ENCODE measurements at regions not wholly inside any gene's neighbourhood (a gene's known extent, or its start where the extent isn't known, plus 50 kb on each side); places are given as distances from the start of the nearest gene placed in this dataset.

DNA sequence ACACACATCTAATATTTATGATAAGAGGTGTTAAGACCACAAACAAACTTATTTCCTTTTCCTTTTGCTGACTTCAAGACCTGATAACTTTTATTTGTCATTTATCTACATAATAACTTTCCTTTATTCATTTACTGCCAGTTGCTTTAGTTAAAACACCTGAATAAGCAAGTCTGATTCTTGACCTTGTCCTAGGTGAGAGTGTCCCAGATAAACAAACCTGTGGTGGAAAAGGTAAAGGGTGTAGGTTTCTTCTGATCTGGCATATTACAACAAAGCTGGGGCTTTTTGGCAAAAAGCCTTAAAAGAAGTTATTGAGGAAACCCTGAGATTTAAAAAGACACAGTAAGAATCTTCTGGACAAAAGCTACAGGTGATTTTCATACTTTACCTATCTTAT, 191.5 kb downstream of the ZBBX start:
- CTCF ChIA-PET (ENCODE audit: partially characterized antibody) = no interaction called here
- no peak overlapping the region for H3K27ac Mint-ChIP-seq

DNA sequence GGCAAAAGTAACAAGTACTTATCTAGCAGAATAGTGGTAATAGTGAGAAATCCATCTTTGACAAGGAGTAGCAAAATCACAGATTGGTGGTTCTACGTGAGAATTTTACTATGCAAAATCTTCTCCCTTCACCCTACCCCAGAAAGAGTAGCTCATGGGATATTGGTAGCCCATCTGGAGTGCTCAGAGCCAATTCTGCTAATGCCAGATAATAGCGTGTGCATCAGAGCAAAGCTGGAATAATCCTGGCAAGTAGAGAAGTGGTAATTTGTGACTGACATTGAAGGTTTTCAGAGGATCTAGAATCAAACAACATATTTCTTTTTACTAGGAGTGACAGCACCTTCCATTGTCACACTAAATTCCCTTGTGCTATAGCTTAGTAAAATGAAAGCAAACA, 192.9 kb downstream of the ZBBX start:
- no peaks in the 10 kb centered on the region for H3K27me3 Mint-ChIP-seq
- intact Hi-C loops (cut with micrococcal nuclease) = no loop called here
- Histone ChIP-seq H3K4me1 (ENCODE audit: insufficient read depth, low read length) (no peaks in the 10 kb centered on the region), H3K36me3 (ENCODE audit: insufficient read depth, low read length) (no peaks in the 10 kb centered on the region), H3K9me3 (ENCODE audit: control insufficient read depth in 1 of 2, low read length in 2 of 2) (no peaks in the 10 kb centered on the region), H3K4me3 (ENCODE audit: low read length in 2 of 2) (no peak overlapping the region), H3K27me3 (ENCODE audit: insufficient read depth, low read length) (no peaks in the 10 kb centered on the region), H3K27ac (ENCODE audit: low read depth, low read length) (no peak overlapping the region)
- H3K4me3 Mint-ChIP-seq = no peak overlapping the region
- H3K9me3 Mint-ChIP-seq = peaks cover 0 to 9% (median 4%) of the 10 kb centered on the region in 8 donors
- CTCF ChIA-PET (ENCODE audit: partially characterized antibody) = no interaction called here
- H3K36me3 Mint-ChIP-seq = no peaks in the 10 kb centered on the region
- no peaks in the 10 kb centered on the region for H3K4me1 Mint-ChIP-seq
- POLR2A ChIA-PET (ENCODE audit: partially characterized antibody) = no interaction called here
- no peak overlapping the region for H3K27ac Mint-ChIP-seq
- DNase-seq = no peak

More for the DNA sequence above, 191.5 kb downstream of the ZBBX start:
- H3K27me3 ChIP-seq (ENCODE audit: insufficient read depth, low read length) = no peaks in the 10 kb centered on the region
- H3K36me3 ChIP-seq (ENCODE audit: insufficient read depth, low read length) = no peaks in the 10 kb centered on the region
- POLR2A ChIA-PET (ENCODE audit: partially characterized antibody) = no interaction called here
- no peaks in the 10 kb centered on the region for H3K4me1 ChIP-seq (ENCODE audit: insufficient read depth, low read length)
- no peak overlapping the region for H3K4me3 ChIP-seq (ENCODE audit: low read length in 2 of 2)
- no peaks in the 10 kb centered on the region for H3K4me1 Mint-ChIP-seq
- H3K36me3 Mint-ChIP-seq = no peaks in the 10 kb centered on the region
- H3K27me3 Mint-ChIP-seq = no peaks in the 10 kb centered on the region
- DNase-seq = no peak
- H3K27ac ChIP-seq (ENCODE audit: low read depth, low read length) = no peak overlapping the region
- no peak overlapping the region for H3K4me3 Mint-ChIP-seq
- intact Hi-C loops (cut with micrococcal nuclease) = no loop called here
- peaks cover 0 to 14% (median 4%) of the 10 kb centered on the region in 8 donors for H3K9me3 Mint-ChIP-seq
- H3K9me3 ChIP-seq (ENCODE audit: control insufficient read depth in 1 of 2, low read length in 2 of 2) = no peaks in the 10 kb centered on the region

DNA sequence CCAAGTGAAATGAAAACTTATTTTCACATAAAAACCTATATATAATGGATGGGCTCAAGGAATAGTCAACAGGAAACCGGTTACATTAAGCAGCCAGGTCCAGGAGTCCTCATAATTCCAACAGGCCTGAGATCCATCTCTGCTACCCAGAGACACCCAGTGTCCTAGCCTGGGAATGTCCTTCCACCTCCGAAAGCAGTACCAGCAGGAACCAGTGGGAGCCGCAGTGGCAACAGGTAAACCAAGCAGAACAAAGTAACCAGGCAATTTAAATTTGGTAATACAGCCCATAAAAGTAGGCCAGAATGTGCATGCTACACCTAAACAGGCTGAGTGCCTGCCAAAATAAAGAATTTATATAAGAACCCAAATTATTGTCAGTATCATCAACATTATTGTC, 195.6 kb downstream of the ZBBX start:
- H3K27me3 Mint-ChIP-seq = no peaks in the 10 kb centered on the region
- no peak overlapping the region for H3K4me3 ChIP-seq (ENCODE audit: low read length in 2 of 2)
- H3K9me3 Mint-ChIP-seq = peaks cover 0 to 5% (median under 1%) of the 10 kb centered on the region in 8 donors
- no peak overlapping the region for H3K4me3 Mint-ChIP-seq
- DNase-seq = no peak
- no peak overlapping the region for H3K27ac ChIP-seq (ENCODE audit: low read depth, low read length)
- H3K36me3 ChIP-seq (ENCODE audit: insufficient read depth, low read length) = no peaks in the 10 kb centered on the region
- no peaks in the 10 kb centered on the region for H3K4me1 ChIP-seq (ENCODE audit: insufficient read depth, low read length)
- H3K27me3 ChIP-seq (ENCODE audit: insufficient read depth, low read length) = no peaks in the 10 kb centered on the region
- intact Hi-C loops (cut with micrococcal nuclease) = no loop called here
- no peaks in the 10 kb centered on the region for H3K4me1 Mint-ChIP-seq
- H3K9me3 ChIP-seq (ENCODE audit: control insufficient read depth in 1 of 2, low read length in 2 of 2) = no peaks in the 10 kb centered on the region
- H3K36me3 Mint-ChIP-seq = no peaks in the 10 kb centered on the region
- ChIA-PET CTCF (ENCODE audit: partially characterized antibody) (no interaction called here), POLR2A (ENCODE audit: partially characterized antibody) (no interaction called here)
- H3K27ac Mint-ChIP-seq = no peak overlapping the region

DNA sequence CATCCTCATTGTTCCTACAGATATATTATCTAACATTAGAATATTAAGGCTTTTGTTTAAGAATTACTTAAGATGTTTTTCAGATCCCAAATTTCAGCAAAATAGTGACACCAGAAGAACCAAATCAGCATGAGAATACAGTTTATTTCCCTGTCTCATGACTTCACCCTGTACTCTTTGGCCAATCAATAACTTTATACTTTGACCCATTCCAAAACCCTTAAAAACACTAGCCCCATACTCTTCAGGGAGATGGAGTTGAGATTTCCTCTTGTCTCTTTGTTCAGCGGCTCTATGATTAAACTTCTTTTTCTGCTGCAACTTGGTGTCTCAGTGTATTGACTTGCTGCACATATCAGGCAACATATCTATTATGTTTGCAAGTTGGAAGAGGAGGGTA, 207.7 kb downstream of the ZBBX start:
- Histone ChIP-seq H3K36me3 (ENCODE audit: insufficient read depth, low read length) (no peaks in the 10 kb centered on the region), H3K27ac (ENCODE audit: low read depth, low read length) (no peak overlapping the region), H3K27me3 (ENCODE audit: insufficient read depth, low read length) (no peaks in the 10 kb centered on the region), H3K4me3 (ENCODE audit: low read length in 2 of 2) (no peak overlapping the region), H3K9me3 (ENCODE audit: control insufficient read depth in 1 of 2, low read length in 2 of 2) (no peaks in the 10 kb centered on the region), H3K4me1 (ENCODE audit: insufficient read depth, low read length) (no peaks in the 10 kb centered on the region)
- Mint-ChIP-seq H3K27ac (no peak overlapping the region), H3K27me3 (no peaks in the 10 kb centered on the region), H3K4me3 (no peak overlapping the region), H3K36me3 (no peaks in the 10 kb centered on the region), H3K4me1 (no peaks in the 10 kb centered on the region), H3K9me3 (peaks cover 4 to 15% (median 6%) of the 10 kb centered on the region in 8 donors)
- CTCF ChIA-PET (ENCODE audit: partially characterized antibody) = no interaction called here
- DNase-seq = no peak
- POLR2A ChIA-PET (ENCODE audit: partially characterized antibody) = no interaction called here
- intact Hi-C loops (cut with micrococcal nuclease) = no loop called here

DNA sequence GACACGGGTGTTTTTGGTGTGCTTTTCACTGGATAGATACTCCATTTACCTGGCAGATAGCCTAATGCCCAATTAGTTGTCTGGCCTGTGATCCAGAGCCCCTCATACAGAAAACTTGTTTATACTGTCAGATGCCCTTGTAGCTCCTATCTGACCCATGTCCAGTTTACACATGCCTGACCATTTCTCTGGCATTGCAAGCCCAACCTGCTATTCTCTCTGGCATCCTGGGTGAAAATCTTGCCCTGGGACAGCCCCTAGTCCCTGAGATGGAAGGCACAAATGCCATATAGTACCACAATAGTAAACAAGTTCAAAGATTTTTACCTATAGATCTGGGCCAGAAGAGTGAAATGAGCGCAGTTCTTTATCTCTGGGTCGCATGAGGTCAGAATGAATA, 212.6 kb downstream of the ZBBX start:
- Histone ChIP-seq H3K4me1 (ENCODE audit: insufficient read depth, low read length) (no peaks in the 10 kb centered on the region), H3K4me3 (ENCODE audit: low read length in 2 of 2) (no peak overlapping the region), H3K27me3 (ENCODE audit: insufficient read depth, low read length) (no peaks in the 10 kb centered on the region), H3K36me3 (ENCODE audit: insufficient read depth, low read length) (no peaks in the 10 kb centered on the region), H3K27ac (ENCODE audit: low read depth, low read length) (no peak overlapping the region), H3K9me3 (ENCODE audit: control insufficient read depth in 1 of 2, low read length in 2 of 2) (no peaks in the 10 kb centered on the region)
- intact Hi-C loops (cut with micrococcal nuclease) = no loop called here
- H3K27me3 Mint-ChIP-seq = no peaks in the 10 kb centered on the region
- no peak for DNase-seq
- no peak overlapping the region for H3K4me3 Mint-ChIP-seq
- CTCF ChIA-PET (ENCODE audit: partially characterized antibody) = no interaction called here
- H3K27ac Mint-ChIP-seq = no peak overlapping the region
- POLR2A ChIA-PET (ENCODE audit: partially characterized antibody) = no interaction called here
- H3K36me3 Mint-ChIP-seq = no peaks in the 10 kb centered on the region
- H3K4me1 Mint-ChIP-seq = no peaks in the 10 kb centered on the region
- peaks cover 0 to 4% (median under 1%) of the 10 kb centered on the region in 8 donors for H3K9me3 Mint-ChIP-seq

DNA sequence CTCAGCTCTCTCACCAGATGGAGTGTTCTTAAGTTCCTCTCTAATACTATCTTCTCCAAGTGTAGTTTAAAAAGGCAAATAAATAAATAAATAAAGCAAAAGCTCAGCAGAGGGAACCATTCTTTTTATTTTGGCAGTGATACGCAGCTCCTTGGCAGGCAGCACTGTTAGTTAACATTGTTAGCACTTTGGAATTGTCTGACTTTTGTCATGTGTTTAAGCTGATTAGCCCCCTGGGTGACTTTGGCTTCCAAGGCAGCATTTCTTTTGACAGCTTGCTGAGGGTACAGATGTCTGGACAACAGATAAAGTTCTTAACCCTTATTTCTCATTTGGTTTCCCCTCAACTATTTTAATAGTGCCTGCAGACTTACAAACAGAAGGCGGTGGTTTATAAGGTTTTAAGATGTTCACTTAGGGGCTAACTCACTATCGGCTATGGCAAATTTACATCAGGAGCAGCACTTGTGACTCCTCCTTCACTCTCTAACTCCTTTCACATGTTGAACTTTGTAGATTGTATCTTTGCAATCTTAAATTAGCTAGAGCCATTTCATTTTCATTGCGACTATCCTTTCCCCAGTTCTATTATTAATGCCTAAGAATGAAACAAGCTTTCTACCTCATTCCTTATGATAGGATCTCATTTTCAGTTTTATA, 213.4 kb downstream of the ZBBX start:
- intact Hi-C loops (cut with micrococcal nuclease) = no loop called here
- H3K4me1 ChIP-seq (ENCODE audit: insufficient read depth, low read length) = no peaks in the 10 kb centered on the region
- CTCF ChIA-PET (ENCODE audit: partially characterized antibody) = no interaction called here
- no peaks in the 10 kb centered on the region for H3K4me1 Mint-ChIP-seq
- no peak overlapping the region for H3K27ac ChIP-seq (ENCODE audit: low read depth, low read length)
- H3K27ac Mint-ChIP-seq = no peak overlapping the region
- no peak for DNase-seq
- H3K27me3 ChIP-seq (ENCODE audit: insufficient read depth, low read length) = no peaks in the 10 kb centered on the region
- peaks cover 0 to 2% (median 0%) of the 10 kb centered on the region in 8 donors for H3K9me3 Mint-ChIP-seq
- POLR2A ChIA-PET (ENCODE audit: partially characterized antibody) = no interaction called here
- no peaks in the 10 kb centered on the region for H3K9me3 ChIP-seq (ENCODE audit: control insufficient read depth in 1 of 2, low read length in 2 of 2)
- no peaks in the 10 kb centered on the region for H3K36me3 Mint-ChIP-seq
- H3K36me3 ChIP-seq (ENCODE audit: insufficient read depth, low read length) = no peaks in the 10 kb centered on the region
- H3K27me3 Mint-ChIP-seq = no peaks in the 10 kb centered on the region
- H3K4me3 ChIP-seq (ENCODE audit: low read length in 2 of 2) = no peak overlapping the region
- no peak overlapping the region for H3K4me3 Mint-ChIP-seq

DNA sequence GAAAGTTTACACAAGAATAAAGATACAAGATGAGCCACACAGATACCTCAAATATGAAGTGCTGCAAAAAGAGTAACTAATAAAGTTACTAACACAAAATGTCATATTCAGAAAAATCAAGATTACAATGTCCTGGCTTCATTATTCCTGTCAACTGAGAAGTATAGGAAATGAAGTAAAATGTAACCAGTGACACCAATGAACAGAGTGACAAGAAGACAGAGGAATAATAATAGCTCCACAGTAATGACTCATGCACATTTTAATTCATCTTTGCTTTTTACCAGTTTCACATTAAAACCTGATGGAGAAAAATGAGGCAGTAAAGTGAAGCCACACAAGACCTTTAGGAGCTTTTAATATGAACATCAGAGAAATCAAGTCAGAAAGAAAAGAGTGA, 214.1 kb downstream of the ZBBX start:
- ChIA-PET POLR2A (ENCODE audit: partially characterized antibody) (no interaction called here), CTCF (ENCODE audit: partially characterized antibody) (no interaction called here)
- H3K9me3 Mint-ChIP-seq = peaks cover 0 to 2% (median 0%) of the 10 kb centered on the region in 8 donors
- H3K27ac ChIP-seq (ENCODE audit: low read depth, low read length) = no peak overlapping the region
- H3K4me1 ChIP-seq (ENCODE audit: insufficient read depth, low read length) = no peaks in the 10 kb centered on the region
- intact Hi-C loops (cut with micrococcal nuclease) = no loop called here
- no peak for DNase-seq
- no peak overlapping the region for H3K4me3 ChIP-seq (ENCODE audit: low read length in 2 of 2)
- no peaks in the 10 kb centered on the region for H3K36me3 ChIP-seq (ENCODE audit: insufficient read depth, low read length)
- no peaks in the 10 kb centered on the region for H3K4me1 Mint-ChIP-seq
- no peaks in the 10 kb centered on the region for H3K9me3 ChIP-seq (ENCODE audit: control insufficient read depth in 1 of 2, low read length in 2 of 2)
- no peaks in the 10 kb centered on the region for H3K36me3 Mint-ChIP-seq
- H3K27ac Mint-ChIP-seq = no peak overlapping the region
- no peaks in the 10 kb centered on the region for H3K27me3 Mint-ChIP-seq
- H3K27me3 ChIP-seq (ENCODE audit: insufficient read depth, low read length) = no peaks in the 10 kb centered on the region
- H3K4me3 Mint-ChIP-seq = peak overlapping the region in 1 of 8 donors; percentile 27

DNA sequence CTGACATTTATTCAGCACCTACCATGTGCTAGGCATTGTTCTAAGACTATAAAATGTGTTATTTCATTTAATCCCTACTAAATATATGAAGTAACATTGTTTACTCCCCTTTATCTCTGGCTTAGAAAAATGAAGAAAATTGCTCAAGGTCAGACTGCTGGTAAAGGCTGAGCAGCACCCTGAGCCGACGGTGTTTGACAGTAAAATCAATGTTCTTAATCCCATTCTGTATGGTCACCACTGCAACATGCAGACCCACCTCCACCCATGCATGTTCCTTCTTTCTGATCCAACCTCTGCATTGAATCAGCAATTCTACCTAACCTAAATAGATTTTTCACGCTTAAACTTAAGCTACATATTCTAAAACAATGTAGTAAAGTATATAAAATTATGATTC, 216.5 kb downstream of the ZBBX start:
- H3K4me1 ChIP-seq (ENCODE audit: insufficient read depth, low read length) = no peaks in the 10 kb centered on the region
- H3K27me3 ChIP-seq (ENCODE audit: insufficient read depth, low read length) = no peaks in the 10 kb centered on the region
- Mint-ChIP-seq H3K4me1 (no peaks in the 10 kb centered on the region), H3K9me3 (peaks cover 0 to 2% (median 0%) of the 10 kb centered on the region in 8 donors), H3K27ac (no peak overlapping the region), H3K36me3 (no peaks in the 10 kb centered on the region), H3K4me3 (no peak overlapping the region), H3K27me3 (no peaks in the 10 kb centered on the region)
- H3K36me3 ChIP-seq (ENCODE audit: insufficient read depth, low read length) = no peaks in the 10 kb centered on the region
- ChIA-PET POLR2A (ENCODE audit: partially characterized antibody) (no interaction called here), CTCF (ENCODE audit: partially characterized antibody) (no interaction called here)
- intact Hi-C loops (cut with micrococcal nuclease) = no loop called here
- no peaks in the 10 kb centered on the region for H3K9me3 ChIP-seq (ENCODE audit: control insufficient read depth in 1 of 2, low read length in 2 of 2)
- no peak overlapping the region for H3K27ac ChIP-seq (ENCODE audit: low read depth, low read length)
- no peak overlapping the region for H3K4me3 ChIP-seq (ENCODE audit: low read length in 2 of 2)
- no peak for DNase-seq
